ENCODE measurements at regions not wholly inside any gene's neighbourhood (a gene's known extent, or its start where the extent isn't known, plus 50 kb on each side); places are given as distances from the start of the nearest gene placed in this dataset.

DNA sequence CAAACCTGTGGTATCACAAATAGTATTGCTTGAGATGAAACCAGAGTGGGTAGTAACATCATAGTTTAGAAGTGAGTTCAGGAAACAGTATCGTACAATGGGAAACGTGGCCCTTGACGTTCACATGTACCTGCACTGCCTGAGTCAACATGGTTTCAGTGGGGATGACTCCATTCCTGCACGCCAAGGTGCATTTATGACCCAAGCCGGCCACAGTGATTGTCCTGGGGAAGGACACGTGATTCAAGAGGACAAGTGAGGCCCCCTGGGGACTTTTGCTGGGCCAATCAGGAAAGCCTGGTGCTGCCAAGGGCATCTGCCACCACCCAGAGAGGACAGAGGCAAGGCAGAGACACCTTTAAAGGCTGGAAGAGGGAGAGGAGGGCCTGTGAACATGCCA lies 119.2 kb downstream of the AXIN2 start:
- DNase-seq (no peak), ATAC-seq (ENCODE audit: low read depth) (no peak)
- H3K4ac ChIP-seq (ENCODE audit: low read depth, low read length), result no peak overlapping the region
- H4K5ac ChIP-seq (ENCODE audit: low read depth, low read length), result no peak overlapping the region
- dilution Hi-C loops (cut with HindIII; ENCODE audit: low sequenced_read_pairs, unreplicated experiment) (no loop called here), in situ Hi-C loops (cut with MboI; ENCODE audit: low sequenced_read_pairs) (no loop called here), intact Hi-C loops (cut with micrococcal nuclease) (no loop called here)
- no peak overlapping the region for H3K14ac ChIP-seq (replicated peaks; ENCODE audit: low read depth, low read length)
- H2AK5ac ChIP-seq (ENCODE audit: low read depth, low read length), result no peak overlapping the region
- no peak overlapping the region for H2AFZ ChIP-seq (replicated peaks; ENCODE audit: low read length, poor library complexity)
- no peak overlapping the region for H2BK120ac ChIP-seq (ENCODE audit: low read depth, low read length)
- no peak overlapping the region for H4K91ac ChIP-seq (ENCODE audit: insufficient read depth, low read depth, low read length)
- TF ChIP-seq MXI1 (IDR thresholded peaks at IDR 0.05; ENCODE audit: borderline replicate concordance, low read depth, low read length), result no peak
- no peak for TF ChIP-seq MAZ (IDR thresholded peaks at IDR 0.05; ENCODE audit: borderline replicate concordance, low read depth, low read length)
- TF ChIP-seq RCOR1 (IDR thresholded peaks at IDR 0.05; ENCODE audit: insufficient replicate concordance, low read length), result no peak
- no peak overlapping the region for H3K56ac ChIP-seq (ENCODE audit: extremely low read depth, insufficient read depth, low read length)
- no peak overlapping the region for H2BK15ac ChIP-seq (ENCODE audit: low read depth, low read length)
- no peaks in the 10 kb centered on the region for H3K9me3 ChIP-seq (ENCODE audit: control insufficient read depth, insufficient read depth, low read length)
- H3K27ac ChIP-seq (ENCODE audit: insufficient read depth, low read length), result no peak overlapping the region
- H4K20me1 ChIP-seq (ENCODE audit: insufficient read depth, low read length), result no peaks in the 10 kb centered on the region
- no peak overlapping the region for H3K4me3 ChIP-seq (ENCODE audit: insufficient read depth, low read depth, low read length)
- H3K4me1 ChIP-seq (ENCODE audit: control insufficient read depth, insufficient read depth, low read length), result no peaks in the 10 kb centered on the region
- BruUV-seq (replicated peaks), result no TSS peak
- H3K4me2 ChIP-seq (ENCODE audit: low read depth, low read length), result no peak overlapping the region
- H4K8ac ChIP-seq (ENCODE audit: low read depth in 2 of 2, low read length in 2 of 2), result no peak overlapping the region
- H3K18ac ChIP-seq (ENCODE audit: low read depth, low read length), result no peak overlapping the region
- POLR2A ChIA-PET (ENCODE audit: unreplicated experiment), result no interaction called here
- no peaks in the 10 kb centered on the region for H3K79me1 ChIP-seq (ENCODE audit: low read depth in 1 of 2, low read length in 2 of 2)
- H3K9ac ChIP-seq (ENCODE audit: low read depth, low read length), result no peak overlapping the region
- 100% methylated on average over 1 of the region's 6 CpGs; no CpG with 5 or more reads in 1 of the 2 experiments for WGBS, 2 experiments (ENCODE audit: extremely low coverage in 2 of 2, insufficient read length in 1 of 2)
- no peak overlapping the region for H2AK9ac ChIP-seq (replicated peaks; ENCODE audit: low read depth, low read length, poor library complexity)
- H3K36me3 ChIP-seq (ENCODE audit: control insufficient read depth, insufficient read depth, low read length), result no peaks in the 10 kb centered on the region
- H3K23ac ChIP-seq (ENCODE audit: low read depth, low read length), result no peak overlapping the region
- H3K9me1 ChIP-seq (ENCODE audit: insufficient read depth, low read length), result no peaks in the 10 kb centered on the region
- peaks cover 22% of the 10 kb centered on the region for H3K27me3 ChIP-seq (ENCODE audit: control insufficient read depth, insufficient read depth, low read length)
- CTCF ChIA-PET, result no interaction called here
- H2BK20ac ChIP-seq (ENCODE audit: low read depth, low read length), result no peak overlapping the region
- no peak overlapping the region for H2BK5ac ChIP-seq (ENCODE audit: low read depth, low read length, poor library complexity, severe bottlenecking)

Measured in IMR-90 (cell line).